ENCODE measurements at regions not wholly inside any gene's neighbourhood (a gene's known extent, or its start where the extent isn't known, plus 50 kb on each side); places are given as distances from the start of the nearest gene placed in this dataset.
A peak's percentile ranks its signal among the peaks of the same experiment; 100 is the strongest.

GRCh38 chr22:23514322-23515038 lies 65.6 kb downstream of the IGLL1 start (continued):
- TF ChIP-seq NFIC (IDR thresholded peaks at IDR 0.05; ENCODE audit: low read length) = no peak
- TF ChIP-seq TGIF2 (CRISPR knock-in tag; IDR thresholded peaks at IDR 0.05) = no peak
- TF ChIP-seq, protein P1, sequence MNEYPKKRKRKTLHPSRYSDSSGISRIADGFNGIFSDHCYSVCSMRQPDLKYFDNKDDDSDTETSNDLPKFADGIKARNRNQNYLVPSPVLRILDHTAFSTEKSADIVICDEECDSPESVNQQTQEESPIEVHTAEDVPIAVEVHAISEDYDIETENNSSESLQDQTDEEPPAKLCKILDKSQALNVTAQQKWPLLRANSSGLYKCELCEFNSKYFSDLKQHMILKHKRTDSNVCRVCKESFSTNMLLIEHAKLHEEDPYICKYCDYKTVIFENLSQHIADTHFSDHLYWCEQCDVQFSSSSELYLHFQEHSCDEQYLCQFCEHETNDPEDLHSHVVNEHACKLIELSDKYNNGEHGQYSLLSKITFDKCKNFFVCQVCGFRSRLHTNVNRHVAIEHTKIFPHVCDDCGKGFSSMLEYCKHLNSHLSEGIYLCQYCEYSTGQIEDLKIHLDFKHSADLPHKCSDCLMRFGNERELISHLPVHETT (CRISPR knock-in tag; conservative IDR thresholded peaks at IDR 0.05) = no peak
- no peak for TF ChIP-seq ZNF558 (CRISPR knock-in tag; IDR thresholded peaks at IDR 0.05; ENCODE audit: borderline replicate concordance)

DNA sequence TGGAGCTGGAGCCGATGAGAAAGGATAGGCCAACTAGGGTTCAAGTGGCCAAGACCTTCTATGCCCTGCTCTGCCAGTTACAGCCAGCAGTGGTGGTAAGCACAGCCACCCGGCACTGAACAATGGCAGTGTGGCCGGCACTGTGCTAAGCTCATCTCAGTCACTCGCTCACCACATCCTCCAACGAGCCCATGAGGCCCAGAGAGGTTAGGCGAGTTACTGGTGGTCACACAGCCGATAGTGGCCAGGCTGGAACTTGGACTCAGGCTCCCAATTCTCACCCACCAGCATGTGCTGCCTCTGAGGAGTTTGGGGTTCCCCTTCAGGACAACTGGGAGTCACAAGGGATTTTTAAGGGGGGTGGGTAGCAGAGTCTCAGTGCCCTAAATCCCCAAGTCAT lies 66.4 kb downstream of the IGLL1 start:
- peaks cover 79% of the 10 kb centered on the region for H3K4me1 ChIP-seq (ENCODE audit: insufficient read depth, low read length)
- ATAC-seq (no peak), DNase-seq (ENCODE audit: low spot score) (no peak), FAIRE-seq (no peak)
- intact Hi-C loops (cut with micrococcal nuclease; ENCODE audit: unreplicated experiment) = no loop called here
- H3K4me2 ChIP-seq (ENCODE audit: low read depth, low read length) = no peak overlapping the region
- CTCF ChIA-PET (ENCODE audit: low intra/inter-chr PET ratio, low total read pairs) = no interaction called here
- no peaks in the 10 kb centered on the region for H3K79me2 ChIP-seq (ENCODE audit: insufficient read depth, low read length)
- no TSS peak for BruUV-seq (replicated peaks)
- no peaks in the 10 kb centered on the region for H3K36me3 ChIP-seq (replicated peaks in 1 of 2; ENCODE audit: control insufficient read depth in 1 of 2, insufficient read depth in 2 of 2, low read length in 2 of 2)
- no peak overlapping the region for H3K9ac ChIP-seq (ENCODE audit: insufficient read depth, low read depth, low read length)
- WGBS (ENCODE audit: low lambda C conversion rate) = 83% methylated on average over 6 of the region's 7 CpGs
- no peak overlapping the region for H3K27ac ChIP-seq (ENCODE audit: extremely low read length, insufficient read depth, low read length)
- H3K9me3 ChIP-seq (ENCODE audit: low read length) = no peaks in the 10 kb centered on the region
- H3K4me3 ChIP-seq (replicated peaks in 1 of 3; ENCODE audit: insufficient read depth in 1 of 3, low read depth in 2 of 3, low read length in 3 of 3) = no peak overlapping the region
- POLR2A ChIA-PET = no interaction called here
- no peak overlapping the region for H2AFZ ChIP-seq (ENCODE audit: low read length)
- in situ Hi-C loops (cut with HindIII; ENCODE audit: extremely low pct_ligation_motif_present, low pct_unique_long_range_greater_than_20kb) = no loop called here
- TF ChIP-seq ZMYM3 (CRISPR knock-in tag; IDR thresholded peaks at IDR 0.05) (peak; percentile 82), ZNF768 (CRISPR knock-in tag; IDR thresholded peaks at IDR 0.05) (peak; percentile 99), ZNF672 (CRISPR knock-in tag; IDR thresholded peaks at IDR 0.05) (no peak)
- no peaks in the 10 kb centered on the region for H4K20me1 ChIP-seq (ENCODE audit: insufficient read depth, low read length)
- H3K27me3 ChIP-seq (ENCODE audit: control insufficient read depth in 1 of 2, insufficient read depth in 2 of 2, low read length in 2 of 2) = no peaks in the 10 kb centered on the region
